OCI-LY1 (cell line): ENCODE measurements at regions not wholly inside any gene's neighbourhood (a gene's known extent, or its start where the extent isn't known, plus 50 kb on each side); places are given as distances from the start of the nearest gene placed in this dataset.

ENCODE experiments used
- H2AFZ ChIP-seq: fragments of 200-600 bp; sonication (generic), shearing (Covaris generic); 2 replicates; pipeline ENCODE4 v1.6.0; 2014; ENCODE audit warnings: antibody characterized with exemption, mild to moderate bottlenecking, low read length
- H3F3A ChIP-seq: fragments of 200-600 bp; sonication (generic), shearing (Covaris generic); 2 replicates; pipeline ENCODE4 v1.6.0; 2014; ENCODE audit warnings: mild to moderate bottlenecking, antibody characterized with exemption, low read length, moderate library complexity; ENCODE audit not compliant: insufficient read depth
- H3K27ac ChIP-seq: fragments of 200-600 bp; sonication (generic); 2 replicates; pipeline ENCODE4 v1.5.1; 2014; ENCODE audit warnings: low read length, mixed run types, mild to moderate bottlenecking, low read depth; ENCODE audit not compliant: poor library complexity, severe bottlenecking
- H3K27me3 ChIP-seq: fragments of 200-600 bp; sonication (generic); 2 replicates; pipeline ENCODE4 v1.6.0; 2014; ENCODE audit warnings: antibody characterized with exemption, mild to moderate bottlenecking, low read length, moderate library complexity; ENCODE audit not compliant: insufficient read depth
- H3K36me3 ChIP-seq: fragments of 200-600 bp; sonication (generic); 2 replicates; pipeline ENCODE4 v1.6.1; 2014; ENCODE audit warnings: mild to moderate bottlenecking, antibody characterized with exemption, low read length, moderate library complexity, mixed read lengths; ENCODE audit not compliant: insufficient read depth
- H3K4me1 ChIP-seq: fragments of 200-600 bp; sonication (generic); 2 replicates; pipeline ENCODE4 v1.5.1; 2014; ENCODE audit warnings: mild to moderate bottlenecking, low read length, moderate library complexity; ENCODE audit not compliant: insufficient read depth, severe bottlenecking
- H3K4me2 ChIP-seq: fragments of 200-600 bp; sonication (generic), shearing (Covaris generic); 2 replicates; pipeline ENCODE4 v1.6.1; 2014; ENCODE audit warnings: low read length
- H3K4me3 ChIP-seq: fragments of 200-600 bp; sonication (generic); 2 replicates; pipeline ENCODE4 v1.5.1; 2014; ENCODE audit warnings: low read length, low read depth, mild to moderate bottlenecking, mixed read lengths; ENCODE audit not compliant: poor library complexity, severe bottlenecking
- H3K79me2 ChIP-seq: fragments of 200-600 bp; shearing (Covaris generic); 2 replicates; pipeline ENCODE4 v1.6.1; 2016; ENCODE audit warnings: mixed run types, low read length, mixed read lengths; ENCODE audit not compliant: insufficient read depth
- H3K9ac ChIP-seq: fragments of 200-600 bp; sonication (generic), shearing (Covaris generic); 2 replicates; pipeline ENCODE4 v1.6.1; 2014; ENCODE audit warnings: mild to moderate bottlenecking, low read length, mixed read lengths
- H3K9me2 ChIP-seq: fragments of 200-600 bp; sonication (generic), shearing (Covaris generic); 2 replicates; pipeline ENCODE4 v1.6.1; 2014; ENCODE audit warnings: low read depth, mild to moderate bottlenecking, low read length, mixed read lengths
- H3K9me3 ChIP-seq: fragments of 200-600 bp; shearing (Covaris generic); 2 replicates; pipeline ENCODE4 v1.6.1; 2014; ENCODE audit warnings: low read length, mixed read lengths
- H4K20me1 ChIP-seq: fragments of 200-600 bp; sonication (generic), shearing (Covaris generic); 2 replicates; pipeline ENCODE4 v1.6.0; 2016; ENCODE audit warnings: mild to moderate bottlenecking, low read length; ENCODE audit not compliant: insufficient read depth
- EZH2 ChIP-seq: fragments of 200-600 bp; sonication (generic), shearing (Covaris generic); IDR thresholded peaks from 2 replicates; pipeline ENCODE4 v1.8.0; 2017; ENCODE audit warnings: borderline replicate concordance, mixed run types, mild to moderate bottlenecking, antibody characterized with exemption, low read length, moderate library complexity, mixed read lengths
- TF ChIP-seq, protein P1 (sequence below): fragments of 200-600 bp; sonication (generic), shearing (Covaris generic); IDR thresholded peaks from 2 replicates; pipeline ENCODE4 v1.5.1; 2017; ENCODE audit warnings: mild to moderate bottlenecking, antibody characterized with exemption, low read length, moderate library complexity, mixed read lengths

DNA sequence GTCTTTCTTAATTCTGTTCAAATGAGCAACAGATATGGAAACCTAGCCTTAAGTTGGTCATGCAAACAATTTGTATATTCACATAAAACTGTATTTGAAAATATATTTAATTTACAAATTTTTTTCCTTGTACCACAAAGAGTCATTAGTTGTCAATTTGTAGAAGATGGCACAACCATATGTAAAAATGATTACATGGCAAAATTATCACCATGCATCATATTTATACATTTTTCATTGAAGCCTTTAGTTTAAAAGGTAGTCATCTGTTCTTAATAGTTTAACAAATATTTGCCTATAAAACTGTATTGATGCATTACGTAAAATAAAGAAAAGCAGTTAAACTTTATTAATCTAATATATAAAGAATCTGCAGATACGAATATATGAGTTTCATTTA lies 1306.8 kb upstream of the ADGRB3 start:
- no peak overlapping the region for H3K27ac ChIP-seq
- no peak overlapping the region for H3K9ac ChIP-seq
- no peaks in the 10 kb centered on the region for H3K27me3 ChIP-seq
- H3K9me2 ChIP-seq, result no peaks in the 10 kb centered on the region
- H3K4me2 ChIP-seq, result no peak overlapping the region
- H3F3A ChIP-seq, result no peaks in the 10 kb centered on the region
- H3K4me1 ChIP-seq, result no peaks in the 10 kb centered on the region
- H4K20me1 ChIP-seq, result no peaks in the 10 kb centered on the region
- no peak for TF ChIP-seq EZH2
- TF ChIP-seq, protein P1, sequence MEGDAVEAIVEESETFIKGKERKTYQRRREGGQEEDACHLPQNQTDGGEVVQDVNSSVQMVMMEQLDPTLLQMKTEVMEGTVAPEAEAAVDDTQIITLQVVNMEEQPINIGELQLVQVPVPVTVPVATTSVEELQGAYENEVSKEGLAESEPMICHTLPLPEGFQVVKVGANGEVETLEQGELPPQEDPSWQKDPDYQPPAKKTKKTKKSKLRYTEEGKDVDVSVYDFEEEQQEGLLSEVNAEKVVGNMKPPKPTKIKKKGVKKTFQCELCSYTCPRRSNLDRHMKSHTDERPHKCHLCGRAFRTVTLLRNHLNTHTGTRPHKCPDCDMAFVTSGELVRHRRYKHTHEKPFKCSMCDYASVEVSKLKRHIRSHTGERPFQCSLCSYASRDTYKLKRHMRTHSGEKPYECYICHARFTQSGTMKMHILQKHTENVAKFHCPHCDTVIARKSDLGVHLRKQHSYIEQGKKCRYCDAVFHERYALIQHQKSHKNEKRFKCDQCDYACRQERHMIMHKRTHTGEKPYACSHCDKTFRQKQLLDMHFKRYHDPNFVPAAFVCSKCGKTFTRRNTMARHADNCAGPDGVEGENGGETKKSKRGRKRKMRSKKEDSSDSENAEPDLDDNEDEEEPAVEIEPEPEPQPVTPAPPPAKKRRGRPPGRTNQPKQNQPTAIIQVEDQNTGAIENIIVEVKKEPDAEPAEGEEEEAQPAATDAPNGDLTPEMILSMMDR, result no peak
- H3K9me3 ChIP-seq, result no peaks in the 10 kb centered on the region
- H3K4me3 ChIP-seq, result no peak overlapping the region
- no peaks in the 10 kb centered on the region for H3K36me3 ChIP-seq
- no peaks in the 10 kb centered on the region for H3K79me2 ChIP-seq
- H2AFZ ChIP-seq, result no peak overlapping the region

DNA sequence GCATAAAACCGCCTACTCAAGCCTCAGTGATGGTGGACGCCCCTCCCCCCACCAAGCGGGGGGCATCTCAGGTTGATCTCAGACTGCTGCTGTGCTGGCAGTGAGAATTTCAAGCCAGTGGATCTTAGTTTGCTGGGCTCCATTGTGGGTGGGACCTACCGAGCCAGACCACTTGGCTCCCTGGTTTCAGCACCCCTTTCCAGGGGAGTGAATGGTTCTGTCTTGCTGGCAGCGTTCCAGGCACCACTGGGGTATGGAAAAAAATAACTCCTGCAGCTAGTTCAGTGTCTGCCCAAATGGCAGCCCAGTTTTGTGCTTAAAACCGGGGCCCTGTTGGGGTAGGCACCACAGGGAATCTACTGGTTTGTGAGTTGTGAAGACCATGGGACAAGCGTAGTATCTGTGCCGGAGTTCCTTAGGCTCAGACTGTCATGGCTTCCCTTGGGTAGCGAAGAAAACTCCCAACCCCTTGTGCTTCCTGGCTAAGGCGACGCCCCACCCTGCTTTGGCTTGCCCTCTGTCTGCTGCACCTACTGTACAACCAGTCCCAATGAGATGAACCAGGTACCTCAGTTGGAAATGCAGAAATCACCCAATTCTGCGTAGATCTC lies 1334.5 kb upstream of the ADGRB3 start:
- Histone ChIP-seq H3K9ac (no peak overlapping the region), H3K9me3 (no peaks in the 10 kb centered on the region), H3K27me3 (no peaks in the 10 kb centered on the region), H3F3A (no peaks in the 10 kb centered on the region), H3K36me3 (no peaks in the 10 kb centered on the region), H4K20me1 (no peaks in the 10 kb centered on the region), H2AFZ (no peak overlapping the region), H3K4me3 (no peak overlapping the region), H3K79me2 (no peaks in the 10 kb centered on the region), H3K4me2 (no peak overlapping the region), H3K9me2 (no peaks in the 10 kb centered on the region), H3K4me1 (peaks cover 8% of the 10 kb centered on the region), H3K27ac (peak overlapping the region; percentile 12)
- TF ChIP-seq, protein P1, result no peak
- TF ChIP-seq EZH2, result no peak

DNA sequence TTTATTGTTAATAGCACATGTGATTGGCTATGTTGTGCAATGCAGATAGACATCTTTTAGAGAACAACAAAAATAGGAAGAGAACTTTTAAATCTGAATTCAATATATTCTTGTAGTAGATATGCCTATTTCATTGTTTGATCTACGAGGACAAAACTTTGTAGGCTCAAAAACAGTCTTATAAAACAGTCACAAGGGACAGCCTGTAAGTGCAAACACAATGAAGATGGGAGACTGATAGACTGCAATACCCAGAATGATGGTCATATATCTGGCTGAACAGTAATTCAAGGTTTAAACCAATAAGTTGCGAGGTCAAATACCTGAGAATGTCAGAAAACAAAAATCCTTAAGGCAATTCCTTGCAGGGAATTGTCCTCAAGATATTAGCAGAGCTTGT lies 1342.9 kb upstream of the ADGRB3 start:
- H3K36me3 ChIP-seq, result no peaks in the 10 kb centered on the region
- TF ChIP-seq, protein P1, result no peak
- TF ChIP-seq EZH2, result no peak
- H3K27ac ChIP-seq, result no peak overlapping the region
- H2AFZ ChIP-seq, result no peak overlapping the region
- H3K4me2 ChIP-seq, result no peak overlapping the region
- H3K4me3 ChIP-seq, result no peak overlapping the region
- H3K4me1 ChIP-seq, result no peaks in the 10 kb centered on the region
- H3F3A ChIP-seq, result no peaks in the 10 kb centered on the region
- no peaks in the 10 kb centered on the region for H3K27me3 ChIP-seq
- H3K9me2 ChIP-seq, result no peaks in the 10 kb centered on the region
- no peaks in the 10 kb centered on the region for H3K79me2 ChIP-seq
- no peak overlapping the region for H3K9ac ChIP-seq
- no peaks in the 10 kb centered on the region for H3K9me3 ChIP-seq
- H4K20me1 ChIP-seq, result no peaks in the 10 kb centered on the region
